ENCODE measurements at regions not wholly inside any gene's neighbourhood (a gene's known extent, or its start where the extent isn't known, plus 50 kb on each side); places are given as distances from the start of the nearest gene placed in this dataset.

DNA sequence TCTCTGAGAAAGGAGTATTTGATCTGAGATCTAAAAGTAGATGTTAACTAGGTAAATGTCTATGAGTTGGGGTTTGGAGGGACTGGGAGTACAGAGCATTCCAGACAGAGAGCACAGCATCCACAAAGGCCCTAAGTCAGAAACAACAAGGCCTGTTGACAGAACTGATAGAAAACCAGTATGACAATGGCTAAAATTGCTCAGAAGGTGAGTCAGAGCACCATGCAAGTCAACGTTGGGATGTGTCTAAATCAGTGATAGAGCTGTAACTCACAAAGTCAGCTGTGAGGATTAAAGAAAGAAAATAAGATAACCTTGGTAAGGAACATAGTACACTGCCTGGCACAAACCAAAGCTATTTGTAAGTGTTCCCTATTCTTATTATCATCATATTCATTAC is 124.0 kb downstream of the CETN3 start:
- TF ChIP-seq ZNF274 (IDR thresholded peaks at IDR 0.05; ENCODE audit: low read depth, low read length) (no peak), SUZ12 (IDR thresholded peaks at IDR 0.05; ENCODE audit: extremely low read depth, insufficient read depth, insufficient read length) (no peak)

Measured in NT2/D1 (cell line).